GM21381 (cell line): ENCODE measurements at regions not wholly inside any gene's neighbourhood (a gene's known extent, or its start where the extent isn't known, plus 50 kb on each side); places are given as distances from the start of the nearest gene placed in this dataset.

ENCODE experiments used
- ATAC-seq: cut with Tn5 transposase; IDR thresholded peaks from one replicate; pipeline ENCODE4 v1.9.1; 2021; ENCODE audit warnings: mild to moderate bottlenecking, moderate library complexity; ENCODE audit not compliant: unreplicated experiment

GRCh38 chr21:27450216-27450615 is 483.3 kb upstream of the ADAMTS5 start:
- ATAC-seq = no peak

DNA sequence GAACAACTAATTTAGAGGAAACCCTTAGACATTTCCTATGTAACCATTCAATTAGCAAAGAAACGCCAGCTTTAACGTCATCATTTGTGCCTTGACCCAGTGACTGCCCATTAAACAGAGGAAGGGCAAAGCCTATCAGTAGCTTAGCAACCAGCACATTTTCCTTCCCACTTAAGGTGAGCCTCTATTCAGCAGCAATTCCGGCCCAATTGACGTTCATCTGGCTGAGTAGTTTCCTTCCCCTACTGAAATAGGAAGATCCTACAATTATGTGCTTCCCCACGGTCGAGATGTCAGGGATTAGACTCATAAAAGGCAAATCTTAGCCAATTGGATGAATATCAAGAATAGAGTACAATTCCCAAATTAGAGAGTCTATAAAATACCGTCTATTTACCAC is 482.1 kb upstream of the ADAMTS5 start:
- no peak for ATAC-seq

DNA sequence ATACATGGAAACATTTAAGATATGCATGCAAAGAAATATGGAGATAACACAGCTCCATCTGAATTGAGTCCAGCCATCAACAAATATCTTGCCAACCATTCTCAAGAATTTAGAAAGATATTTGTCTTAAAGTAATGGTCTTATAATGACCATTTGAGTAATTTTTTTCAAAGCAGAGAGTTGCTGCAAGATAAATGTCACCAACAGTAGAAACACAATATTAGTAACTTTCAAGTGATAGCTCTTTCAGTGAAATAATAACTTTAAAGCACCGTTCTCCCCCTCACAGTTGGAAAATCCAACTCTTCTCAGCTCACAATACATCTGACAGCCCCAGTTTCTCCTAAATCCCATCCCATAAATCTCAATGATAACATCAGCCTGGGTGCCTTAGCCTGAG is 481.0 kb upstream of the ADAMTS5 start:
- no peak for ATAC-seq

DNA sequence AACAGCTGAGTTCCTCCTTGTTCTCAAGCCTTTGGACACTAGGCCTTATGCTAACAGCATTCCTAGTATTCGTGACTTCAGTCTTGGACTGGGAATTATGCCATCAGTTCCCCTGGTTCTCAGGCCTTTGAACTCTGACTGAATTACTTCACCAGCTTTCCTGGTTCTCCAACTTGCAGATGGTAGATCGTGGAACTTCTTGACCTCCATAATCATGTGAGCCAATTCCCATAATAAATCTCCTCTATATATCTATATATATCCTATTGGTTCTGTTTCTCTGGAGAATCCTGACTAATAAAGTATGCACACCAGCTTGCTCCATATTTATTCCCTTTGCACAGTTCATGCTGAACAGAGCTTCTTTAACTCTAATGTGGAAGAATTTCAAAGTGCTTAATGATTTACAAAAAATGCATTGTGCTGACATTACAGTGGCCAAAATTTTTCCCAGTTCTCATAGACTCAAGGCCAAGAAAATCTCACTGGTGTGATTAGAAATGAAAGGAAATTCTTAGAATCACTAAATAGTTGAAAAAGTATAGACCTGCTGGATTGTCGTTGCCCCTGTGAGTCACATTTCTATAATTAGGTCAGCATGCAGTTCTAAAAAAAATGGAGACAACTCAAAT is 462.9 kb upstream of the ADAMTS5 start:
- ATAC-seq = no peak

GRCh38 chr21:27426196-27426595 is 459.3 kb upstream of the ADAMTS5 start:
- ATAC-seq = no peak

- ATAC-seq = no peak
These were observed 458.7 kb upstream of the ADAMTS5 start for GRCh38 chr21:27425574-27425973.

DNA sequence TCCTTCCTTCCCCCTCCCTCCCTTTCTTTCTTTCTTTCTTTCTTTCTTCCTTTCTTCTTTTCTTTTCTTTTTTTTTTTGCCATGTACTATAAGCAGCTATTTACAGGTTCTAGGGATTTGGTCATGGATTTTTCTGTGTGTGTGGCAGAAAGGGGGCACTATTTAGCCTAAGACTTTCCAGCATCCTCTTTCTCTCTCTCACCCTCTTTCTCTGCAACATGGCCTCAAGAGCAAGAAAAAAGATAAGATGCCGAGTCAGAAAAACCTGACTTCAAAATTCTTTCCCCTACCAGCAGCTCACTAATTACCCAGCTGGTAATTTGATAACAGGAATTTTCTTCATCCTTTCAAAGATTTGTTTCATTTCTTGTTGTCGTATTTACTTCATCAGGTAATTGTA is 458.3 kb upstream of the ADAMTS5 start:
- ATAC-seq = no peak

DNA sequence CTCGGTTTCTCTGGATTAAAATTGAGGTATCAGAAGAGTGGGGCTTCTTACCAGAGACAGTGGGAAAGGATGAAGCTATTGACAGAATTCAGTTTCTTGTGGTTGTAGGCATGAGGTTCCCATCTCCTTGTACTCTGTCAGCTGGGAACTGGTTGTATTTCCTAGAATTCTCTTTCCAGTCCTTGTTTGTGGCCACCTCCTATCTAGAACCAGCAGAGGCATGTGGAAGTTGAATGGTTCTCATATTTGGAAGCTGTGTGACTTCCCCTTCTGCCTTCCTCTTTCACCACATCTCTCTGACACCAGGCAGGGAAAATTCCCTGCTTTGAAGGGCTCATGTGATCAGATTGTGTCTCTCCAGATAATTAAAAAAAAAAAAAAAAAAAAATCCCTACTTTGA is 457.7 kb upstream of the ADAMTS5 start:
- ATAC-seq = no peak

DNA sequence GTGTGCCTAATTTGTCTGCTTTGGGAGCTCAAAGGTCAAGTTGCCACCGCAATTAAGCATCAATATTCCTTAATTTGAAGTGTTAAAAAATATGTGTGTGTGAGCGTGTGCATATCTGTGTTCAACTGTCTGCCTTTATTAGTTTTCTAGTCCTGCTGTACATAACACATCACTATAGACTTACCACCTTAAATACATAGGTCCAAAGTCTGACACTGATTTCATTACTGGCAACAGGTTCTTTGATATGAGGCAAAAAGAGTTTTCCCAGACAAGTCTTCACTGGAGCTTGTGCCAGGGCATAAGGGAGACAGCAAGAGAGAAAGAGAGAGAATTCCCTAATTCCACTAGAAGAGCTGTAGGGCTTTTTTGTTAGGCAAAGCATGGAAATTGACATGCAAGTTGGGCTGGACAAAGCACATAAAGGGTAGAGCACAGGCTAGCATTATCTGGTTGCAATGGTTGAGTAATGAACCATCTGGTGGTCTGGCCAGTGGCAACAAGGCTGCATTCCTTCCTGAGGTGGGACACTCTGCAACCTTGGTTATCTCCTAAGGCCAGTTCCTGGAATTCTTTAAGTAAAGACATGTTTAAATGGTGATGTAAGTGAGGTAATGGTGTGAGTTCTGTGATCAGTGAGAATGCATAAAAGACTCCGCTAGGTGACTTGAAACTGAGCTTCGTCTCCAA is 457.2 kb upstream of the ADAMTS5 start:
- no peak for ATAC-seq

- ATAC-seq = no peak
These were observed 456.1 kb upstream of the ADAMTS5 start for GRCh38 chr21:27423038-27423437.

GRCh38 chr21:27422435-27422834 is 455.5 kb upstream of the ADAMTS5 start:
- no peak for ATAC-seq

- no peak for ATAC-seq
These were observed 454.8 kb upstream of the ADAMTS5 start for GRCh38 chr21:27421654-27422053.

DNA sequence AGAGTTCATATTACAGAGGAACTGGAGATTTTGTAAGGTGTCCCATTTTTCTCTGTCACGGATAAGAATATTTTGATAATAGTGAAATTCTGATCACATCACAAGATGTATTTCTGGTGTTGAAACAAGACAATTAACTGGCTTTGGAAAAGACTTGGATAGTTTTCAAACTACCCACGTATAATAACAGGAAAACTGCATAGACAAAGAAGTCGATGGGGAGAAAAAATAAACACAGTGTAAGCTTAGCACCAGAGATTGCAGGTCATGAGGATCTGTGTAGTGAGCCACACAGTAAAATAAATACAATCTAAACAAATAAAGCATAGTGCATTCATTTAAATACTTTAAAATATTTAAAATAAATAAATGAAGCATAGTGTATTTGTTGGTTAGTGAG is 452.3 kb upstream of the ADAMTS5 start:
- ATAC-seq = no peak

DNA sequence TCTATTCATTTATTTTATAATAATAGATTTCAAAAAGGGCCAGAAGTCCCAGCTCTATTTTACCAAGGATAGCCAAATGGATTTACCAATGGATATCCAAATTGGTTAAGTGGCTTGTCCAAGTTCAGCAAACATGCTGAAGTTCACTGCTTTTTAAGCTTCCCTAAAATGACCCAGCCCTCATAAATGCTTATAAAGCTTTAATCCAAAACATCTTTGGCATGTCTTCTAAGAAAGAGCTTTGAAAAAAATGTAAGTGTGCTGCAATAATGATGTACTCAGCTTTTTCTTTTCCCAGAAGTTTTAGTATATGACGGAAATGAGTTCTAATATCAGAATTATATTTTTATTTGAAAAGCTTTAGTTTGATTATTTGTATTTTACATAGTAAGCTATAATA is 451.5 kb upstream of the ADAMTS5 start:
- ATAC-seq = no peak

DNA sequence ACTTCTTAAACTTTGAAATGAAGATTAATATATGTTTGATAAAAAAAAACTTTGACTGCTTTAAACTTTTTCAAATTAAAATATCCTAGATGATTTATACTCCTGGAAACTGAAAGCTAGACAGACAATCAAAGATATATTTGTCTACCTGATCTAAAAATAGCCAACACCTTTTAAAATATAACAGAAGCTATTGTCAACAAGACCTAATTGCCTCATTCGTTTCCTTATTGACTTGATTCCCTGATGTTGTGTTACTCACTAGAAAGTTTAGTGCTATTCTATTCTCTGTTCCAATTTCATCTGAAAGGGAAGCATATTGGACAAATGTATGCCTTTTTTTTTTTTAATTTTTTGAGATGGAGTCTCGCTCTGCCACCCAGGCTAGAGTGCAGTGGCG is 445.6 kb upstream of the ADAMTS5 start:
- no peak for ATAC-seq

- ATAC-seq = no peak
These were observed 441.9 kb upstream of the ADAMTS5 start for GRCh38 chr21:27408826-27409225.

GRCh38 chr21:27407271-27407670 is 440.4 kb upstream of the ADAMTS5 start:
- ATAC-seq = no peak

DNA sequence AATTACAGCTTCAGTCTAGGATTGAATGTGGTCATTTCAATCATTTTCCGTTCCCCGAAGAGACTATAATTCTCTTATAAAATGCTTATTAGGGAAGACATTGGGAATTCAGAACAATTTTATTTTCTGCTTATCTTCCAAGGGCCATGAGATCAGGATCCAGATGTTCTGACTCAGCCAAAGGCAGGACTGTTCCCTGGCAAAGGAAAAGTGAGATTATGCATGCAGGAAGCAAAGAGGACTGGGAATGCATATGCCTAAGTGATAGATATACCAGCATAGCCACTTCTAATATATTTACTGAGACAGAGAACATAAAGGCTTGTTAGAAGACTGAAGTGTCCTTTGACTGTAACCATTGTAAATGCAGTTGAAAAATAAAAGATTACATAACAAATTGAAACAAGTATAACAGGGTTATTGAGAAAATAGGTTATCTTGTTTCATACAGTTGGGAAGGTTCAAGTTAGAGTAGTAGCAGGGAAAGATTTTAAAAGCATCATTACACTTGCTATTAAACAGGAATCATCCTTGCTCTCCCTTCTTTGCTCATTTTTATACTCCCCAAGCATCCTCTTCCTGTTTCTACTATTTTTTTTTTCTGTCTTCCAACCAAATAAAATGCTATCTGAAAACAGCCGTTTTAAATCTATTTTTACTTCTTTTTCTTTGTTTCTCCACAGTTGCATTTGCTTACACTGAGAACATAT is 439.6 kb upstream of the ADAMTS5 start:
- no peak for ATAC-seq

DNA sequence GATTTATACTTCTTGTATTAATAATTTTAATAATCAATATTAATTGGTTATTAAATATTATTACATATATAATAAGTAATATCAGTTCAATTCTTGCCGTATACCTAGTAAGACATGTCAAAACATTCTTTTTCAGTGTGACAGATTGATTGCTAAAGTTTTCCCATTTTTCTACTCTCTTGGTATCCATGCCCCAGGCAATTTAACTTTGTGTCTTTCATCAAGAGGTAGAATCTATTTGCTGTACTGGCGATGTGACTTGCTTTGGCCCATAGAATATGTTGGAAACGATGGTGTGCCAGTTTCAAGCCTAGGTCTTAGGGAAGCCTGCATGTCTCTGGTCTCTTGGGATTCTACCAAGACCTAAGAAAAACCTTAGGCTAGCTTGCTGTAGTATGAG is 436.1 kb upstream of the ADAMTS5 start:
- no peak for ATAC-seq

DNA sequence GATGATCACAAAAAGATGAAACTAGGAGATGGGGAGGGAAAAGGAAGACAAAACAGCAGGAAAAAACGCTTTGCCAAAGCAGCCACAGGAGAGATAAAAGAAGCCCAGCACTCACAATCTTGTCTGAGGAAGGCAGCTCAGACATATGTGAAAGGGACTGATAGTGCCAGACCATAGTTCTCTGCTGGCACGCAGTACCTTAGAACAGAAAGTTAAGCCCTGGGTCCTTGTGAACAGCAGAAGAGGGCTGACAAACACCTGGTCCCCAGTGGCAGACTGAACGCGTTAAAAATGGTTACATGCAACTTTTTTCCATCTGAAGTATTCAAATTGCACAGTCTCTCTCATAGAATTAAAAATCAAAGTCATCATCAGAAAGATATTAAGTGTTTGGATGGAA is 433.2 kb upstream of the ADAMTS5 start:
- ATAC-seq = no peak

DNA sequence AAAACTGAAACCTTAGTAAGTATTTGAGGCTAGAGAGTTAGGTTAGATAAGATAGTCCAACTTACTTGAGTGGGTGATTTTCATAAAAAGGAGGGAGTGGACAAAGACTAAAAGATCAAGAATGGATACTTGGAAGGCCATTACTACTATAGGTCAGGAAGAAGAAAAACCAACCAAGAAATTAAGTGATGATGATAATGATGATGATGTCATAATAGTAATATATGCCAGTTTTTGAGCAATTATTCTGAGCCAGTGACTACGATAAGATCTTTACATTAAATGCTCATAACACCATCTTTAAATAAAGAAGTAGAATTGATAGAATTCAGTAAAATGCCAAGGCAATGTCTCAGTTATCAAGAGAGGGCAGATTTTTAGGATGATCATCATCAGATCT is 430.7 kb upstream of the ADAMTS5 start:
- no peak for ATAC-seq

DNA sequence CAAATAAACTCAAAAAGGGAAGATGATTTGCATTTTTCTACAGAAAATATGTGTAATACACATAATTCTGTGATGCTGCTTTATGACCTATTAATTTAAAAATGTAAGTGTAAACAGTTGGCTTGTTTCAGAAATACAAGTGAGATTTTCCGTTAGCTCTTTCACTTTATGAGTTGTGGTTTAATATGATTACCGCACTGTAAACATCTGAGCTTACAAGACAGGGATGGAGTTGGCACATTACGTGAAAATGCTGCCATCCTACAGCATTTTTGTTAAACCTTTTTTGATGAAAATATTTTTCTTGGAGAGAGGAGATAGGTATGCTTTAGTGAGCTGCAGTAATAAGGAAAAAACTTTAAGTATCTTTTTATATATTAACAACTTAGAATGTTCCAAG is 426.8 kb upstream of the ADAMTS5 start:
- no peak for ATAC-seq
